GM12891 (cell line): ENCODE measurements at regions not wholly inside any gene's neighbourhood (a gene's known extent, or its start where the extent isn't known, plus 50 kb on each side); places are given as distances from the start of the nearest gene placed in this dataset.
"Not testable (repeated sequence)": the region's sequence is repeated elsewhere in the genome, so short reads cannot be mapped to it uniquely, and the experiment has no call there.

ENCODE experiments used
- POLR2A ChIP-seq: IDR thresholded peaks from 2 replicates; pipeline ENCODE4 v1.6.1; 2011; ENCODE audit warnings: low read depth, low read length, control low read depth
- POLR2AphosphoS5 ChIP-seq: IDR thresholded peaks from 2 replicates; pipeline ENCODE4 v1.6.1; 2011; ENCODE audit warnings: low read depth, low read length, control low read depth
- POU2F2 ChIP-seq: IDR thresholded peaks from 2 replicates; pipeline ENCODE4 v1.6.1; 2011; ENCODE audit warnings: low read depth, mild to moderate bottlenecking, control low read depth, low read length, moderate library complexity
- SPI1 ChIP-seq: IDR thresholded peaks from 2 replicates; pipeline ENCODE4 v1.6.1; 2011; ENCODE audit warnings: low read depth, low read length, control low read depth
- TAF1 ChIP-seq: IDR thresholded peaks from 2 replicates; pipeline ENCODE4 v1.6.1; 2011; ENCODE audit warnings: low read depth, low read length, control low read depth

DNA sequence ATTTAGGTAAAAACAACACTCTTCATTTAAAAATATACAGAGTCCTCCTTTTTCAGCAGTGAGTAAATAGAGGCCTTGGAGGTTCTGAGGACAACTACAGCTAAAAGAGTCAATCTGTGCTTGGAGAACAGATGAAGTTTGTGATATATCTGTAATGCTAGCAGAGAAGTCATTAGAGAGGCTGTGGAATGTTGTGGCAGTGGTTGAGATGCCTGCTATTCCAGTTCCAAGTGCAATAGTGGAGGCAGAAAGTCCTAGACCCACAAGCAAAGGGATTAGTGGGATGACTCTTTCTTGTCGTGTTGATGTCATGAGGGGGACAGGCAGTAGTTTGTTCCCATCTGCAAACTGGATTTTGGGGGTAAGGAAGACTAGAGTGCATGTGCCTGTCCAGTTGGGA lies 62.1 kb upstream of the EZR start:
- not testable (repeated sequence) for TF ChIP-seq POLR2AphosphoS5, POLR2A, TAF1, SPI1, POU2F2
